C1 segment of cervical spinal cord (tissue), 14 donors: ENCODE measurements at regions not wholly inside any gene's neighbourhood (a gene's known extent, or its start where the extent isn't known, plus 50 kb on each side); places are given as distances from the start of the nearest gene placed in this dataset.

Source experiments
- DNase-seq, 14 donors: peaks; one replicate each; lab custom pipeline; 2025; lab: John Stamatoyannopoulos, UW

GRCh38 chr18:37640504-37640903 lies 74.9 kb upstream of the CELF4 start:
- DNase-seq = no peak

- DNase-seq = no peak
Observed at GRCh38 chr18:37639846-37640245, 74.2 kb upstream of the CELF4 start.

- DNase-seq = no peak
Observed at GRCh38 chr18:37637478-37637850, 71.9 kb upstream of the CELF4 start.

GRCh38 chr18:37636831-37637477 lies 71.4 kb upstream of the CELF4 start:
- no peak for DNase-seq

GRCh38 chr18:37634516-37634915 lies 68.9 kb upstream of the CELF4 start:
- DNase-seq = no peak

- no peak for DNase-seq
Observed at GRCh38 chr18:37631422-37631821, 65.8 kb upstream of the CELF4 start.

GRCh38 chr18:37630334-37630733 lies 64.7 kb upstream of the CELF4 start:
- DNase-seq = no peak

GRCh38 chr18:37628470-37629220 lies 63.0 kb upstream of the CELF4 start:
- no peak for DNase-seq

GRCh38 chr18:37624318-37624717 lies 58.7 kb upstream of the CELF4 start:
- no peak for DNase-seq

GRCh38 chr18:37619964-37620363 lies 54.4 kb upstream of the CELF4 start:
- DNase-seq = no peak

- no peak for DNase-seq
Observed at GRCh38 chr18:37617623-37618022, 52.0 kb upstream of the CELF4 start.
